ENCODE measurements at regions not wholly inside any gene's neighbourhood (a gene's known extent, or its start where the extent isn't known, plus 50 kb on each side); places are given as distances from the start of the nearest gene placed in this dataset.

DNA sequence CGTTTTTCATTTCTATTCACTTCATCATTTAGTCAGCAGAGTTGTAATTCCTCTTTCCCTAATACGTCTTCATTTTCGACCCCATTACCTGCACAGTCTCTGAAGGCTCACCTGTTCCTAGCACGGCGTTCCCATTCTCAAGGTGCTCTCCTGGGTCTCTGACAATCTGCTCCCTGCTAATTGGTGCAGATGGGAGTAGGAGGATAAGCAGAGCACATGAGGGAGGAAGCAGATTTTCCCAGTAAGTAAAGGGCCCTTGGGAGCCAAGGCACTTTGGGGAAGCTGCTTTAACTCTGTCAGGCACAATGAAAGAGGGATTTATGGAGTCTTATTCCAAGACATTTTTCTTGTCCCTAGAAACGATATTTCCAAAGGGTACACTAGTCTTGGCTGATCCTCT is 466.4 kb downstream of the STIM2 start:
- TF ChIP-seq, protein P1, sequence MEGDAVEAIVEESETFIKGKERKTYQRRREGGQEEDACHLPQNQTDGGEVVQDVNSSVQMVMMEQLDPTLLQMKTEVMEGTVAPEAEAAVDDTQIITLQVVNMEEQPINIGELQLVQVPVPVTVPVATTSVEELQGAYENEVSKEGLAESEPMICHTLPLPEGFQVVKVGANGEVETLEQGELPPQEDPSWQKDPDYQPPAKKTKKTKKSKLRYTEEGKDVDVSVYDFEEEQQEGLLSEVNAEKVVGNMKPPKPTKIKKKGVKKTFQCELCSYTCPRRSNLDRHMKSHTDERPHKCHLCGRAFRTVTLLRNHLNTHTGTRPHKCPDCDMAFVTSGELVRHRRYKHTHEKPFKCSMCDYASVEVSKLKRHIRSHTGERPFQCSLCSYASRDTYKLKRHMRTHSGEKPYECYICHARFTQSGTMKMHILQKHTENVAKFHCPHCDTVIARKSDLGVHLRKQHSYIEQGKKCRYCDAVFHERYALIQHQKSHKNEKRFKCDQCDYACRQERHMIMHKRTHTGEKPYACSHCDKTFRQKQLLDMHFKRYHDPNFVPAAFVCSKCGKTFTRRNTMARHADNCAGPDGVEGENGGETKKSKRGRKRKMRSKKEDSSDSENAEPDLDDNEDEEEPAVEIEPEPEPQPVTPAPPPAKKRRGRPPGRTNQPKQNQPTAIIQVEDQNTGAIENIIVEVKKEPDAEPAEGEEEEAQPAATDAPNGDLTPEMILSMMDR (IDR thresholded peaks at IDR 0.05) = no peak
- ATAC-seq (no peak), DNase-seq (no peak)
- Histone ChIP-seq H3K36me3 (ENCODE audit: low read depth) (no peaks in the 10 kb centered on the region), H3K4me1 (ENCODE audit: low read depth) (no peaks in the 10 kb centered on the region), H3K9me3 (no peaks in the 10 kb centered on the region), H3K4me3 (no peak overlapping the region)
- intact Hi-C loops (cut with DNase I, micrococcal nuclease) = no loop called here

DNA sequence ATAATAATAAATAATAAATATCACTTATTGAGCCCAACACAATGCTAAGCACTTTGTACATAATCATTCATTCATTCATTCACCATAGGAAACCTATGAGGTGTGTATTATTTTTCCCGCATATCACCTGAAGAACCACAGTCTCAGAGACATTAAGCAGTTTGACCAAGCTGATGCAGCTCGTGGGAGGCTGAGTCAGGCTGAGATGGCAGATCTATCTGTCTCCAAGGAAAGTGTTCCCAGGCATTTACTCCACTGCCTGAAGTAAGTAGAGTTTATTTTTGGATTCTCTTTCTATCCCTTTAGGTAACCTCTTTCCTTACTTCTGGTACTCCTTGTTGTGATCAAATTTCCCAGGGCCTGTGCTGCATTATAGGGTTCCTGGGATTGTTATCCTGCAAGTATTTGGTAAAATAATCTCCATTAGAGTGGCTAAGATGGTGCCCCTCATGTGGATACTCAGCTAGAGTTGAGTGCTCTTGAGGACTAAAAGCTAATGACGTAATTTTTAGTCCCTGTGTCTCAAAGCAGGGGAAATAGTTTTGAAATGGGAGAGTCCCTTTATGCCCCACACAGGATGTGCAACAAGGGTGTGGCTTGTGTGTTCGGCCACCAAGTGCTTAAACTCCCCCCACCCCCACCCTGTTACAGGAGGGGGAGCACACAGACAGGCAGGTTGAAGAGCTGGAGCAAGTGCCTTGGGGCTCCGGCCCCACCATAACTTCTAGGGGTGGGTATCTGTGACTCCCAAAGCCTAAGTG is 467.0 kb downstream of the STIM2 start:
- intact Hi-C loops (cut with DNase I, micrococcal nuclease) = no loop called here
- TF ChIP-seq, protein P1 (IDR thresholded peaks at IDR 0.05) = no peak
- no peak overlapping the region for H3K4me3 ChIP-seq
- no peaks in the 10 kb centered on the region for H3K9me3 ChIP-seq
- H3K4me1 ChIP-seq (ENCODE audit: low read depth) = no peaks in the 10 kb centered on the region
- DNase-seq = no peak
- H3K36me3 ChIP-seq (ENCODE audit: low read depth) = no peaks in the 10 kb centered on the region
- no peak for ATAC-seq

- DNase-seq = no peak
- Histone ChIP-seq H3K4me1 (ENCODE audit: low read depth) (no peaks in the 10 kb centered on the region), H3K36me3 (ENCODE audit: low read depth) (no peaks in the 10 kb centered on the region), H3K4me3 (no peak overlapping the region), H3K9me3 (no peaks in the 10 kb centered on the region)
- intact Hi-C loops (cut with DNase I, micrococcal nuclease) = no loop called here
- no peak for ATAC-seq
- TF ChIP-seq, protein P1 (IDR thresholded peaks at IDR 0.05) = no peak
These were observed 477.9 kb downstream of the STIM2 start for GRCh38 chr4:27338530-27338929.

DNA sequence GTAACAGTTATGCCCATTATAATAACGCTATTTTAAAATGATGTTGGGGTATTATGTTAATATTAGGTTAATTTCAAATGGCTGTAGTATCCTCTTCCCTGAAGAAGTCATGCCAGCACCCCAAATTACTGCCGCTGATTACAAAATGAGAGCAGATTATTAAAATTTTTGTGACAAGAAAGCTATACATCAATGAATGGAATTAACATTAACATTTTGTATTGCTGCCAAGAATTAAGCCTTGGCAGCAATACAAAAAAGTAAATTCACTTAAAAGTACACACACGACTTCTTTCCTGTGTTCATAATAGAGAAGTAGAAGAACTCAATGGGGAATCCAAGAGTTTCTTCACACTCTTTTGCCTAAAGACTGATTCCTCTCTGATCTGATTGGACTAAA is 482.8 kb downstream of the STIM2 start:
- Histone ChIP-seq H3K4me3 (no peak overlapping the region), H3K9me3 (no peaks in the 10 kb centered on the region), H3K36me3 (ENCODE audit: low read depth) (no peaks in the 10 kb centered on the region), H3K4me1 (ENCODE audit: low read depth) (no peaks in the 10 kb centered on the region)
- DNase-seq (no peak), ATAC-seq (no peak)
- TF ChIP-seq, protein P1 (IDR thresholded peaks at IDR 0.05) = no peak
- intact Hi-C loops (cut with DNase I, micrococcal nuclease) = no loop called here

- TF ChIP-seq, protein P1 (IDR thresholded peaks at IDR 0.05) = no peak
- DNase-seq (no peak), ATAC-seq (no peak)
- H3K4me3 ChIP-seq = no peak overlapping the region
- intact Hi-C loops (cut with DNase I, micrococcal nuclease) = no loop called here
- H3K9me3 ChIP-seq = no peaks in the 10 kb centered on the region
- no peaks in the 10 kb centered on the region for H3K36me3 ChIP-seq (ENCODE audit: low read depth)
- no peaks in the 10 kb centered on the region for H3K4me1 ChIP-seq (ENCODE audit: low read depth)
These were observed 489.5 kb downstream of the STIM2 start for GRCh38 chr4:27350161-27350560.

DNA sequence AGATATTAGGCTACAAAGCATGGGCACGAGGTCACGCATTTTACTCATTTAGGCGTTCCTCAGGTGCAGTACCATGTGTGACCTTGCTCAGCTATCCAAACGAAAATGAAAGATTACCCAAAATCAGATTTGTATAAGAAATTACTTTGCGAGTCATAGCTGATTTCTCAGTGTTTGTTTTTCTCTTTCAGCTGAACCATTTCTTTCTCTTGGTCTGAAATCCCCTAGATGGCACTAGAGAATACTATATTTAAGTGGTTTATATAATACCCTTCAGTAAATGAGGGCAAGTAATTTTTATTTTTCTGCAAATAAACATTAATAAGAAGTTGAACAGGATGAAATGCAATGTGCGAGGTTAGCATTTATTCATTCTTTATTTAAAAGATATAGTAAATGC is 496.6 kb downstream of the STIM2 start:
- Histone ChIP-seq H3K4me3 (no peak overlapping the region), H3K9me3 (no peaks in the 10 kb centered on the region), H3K36me3 (ENCODE audit: low read depth) (no peaks in the 10 kb centered on the region), H3K4me1 (ENCODE audit: low read depth) (no peaks in the 10 kb centered on the region)
- ATAC-seq (no peak), DNase-seq (no peak)
- TF ChIP-seq, protein P1 (IDR thresholded peaks at IDR 0.05) = no peak
- intact Hi-C loops (cut with DNase I, micrococcal nuclease) = no loop called here

Data from mucosa of descending colon (tissue), 3 donors.